ENCODE measurements at regions not wholly inside any gene's neighbourhood (a gene's known extent, or its start where the extent isn't known, plus 50 kb on each side); places are given as distances from the start of the nearest gene placed in this dataset.

GRCh38 chr7:85875398-85875797 lies 688.5 kb upstream of the SEMA3D start:
- no peak for TF ChIP-seq ZNF253 (CRISPR knock-in tag; conservative IDR thresholded peaks at IDR 0.05)
- TF ChIP-seq ZBTB1 (CRISPR knock-in tag; IDR thresholded peaks at IDR 0.05; ENCODE audit: borderline replicate concordance, low read depth): no peak
- no peak for TF ChIP-seq ZBTB11 (CRISPR knock-in tag; IDR thresholded peaks at IDR 0.05)
- no peak for TF ChIP-seq SMAD3 (CRISPR knock-in tag; conservative IDR thresholded peaks at IDR 0.05)
- no peak for TF ChIP-seq PCBP1 (IDR thresholded peaks at IDR 0.05; ENCODE audit: low read depth, low read length, poor library complexity, severe bottlenecking)
- no peak for TF ChIP-seq GTF2F1 (IDR thresholded peaks at IDR 0.05; ENCODE audit: low read depth, low read length)
- no peak for TF ChIP-seq ZBTB7A (IDR thresholded peaks at IDR 0.05; ENCODE audit: borderline replicate concordance, control insufficient read depth, low read depth, low read length)
- no peak for TF ChIP-seq SMC3 (conservative IDR thresholded peaks at IDR 0.05; ENCODE audit: insufficient read depth, low read depth, low read length)
- TF ChIP-seq CTCF (IDR thresholded peaks at IDR 0.05 in 2 of 3, conservative IDR thresholded peaks at IDR 0.05 in 1 of 3; ENCODE audit: insufficient read depth in 2 of 3, low read depth in 1 of 3, low read length in 3 of 3): no peak
- TF ChIP-seq KDM1A (IDR thresholded peaks at IDR 0.05): no peak
- TF ChIP-seq TCF3 (CRISPR knock-in tag; IDR thresholded peaks at IDR 0.05): no peak
- TF ChIP-seq ZNF583 (CRISPR knock-in tag; IDR thresholded peaks at IDR 0.05): no peak

Data from K562 (cell line).